ENCODE measurements at regions not wholly inside any gene's neighbourhood (a gene's known extent, or its start where the extent isn't known, plus 50 kb on each side); places are given as distances from the start of the nearest gene placed in this dataset.

DNA sequence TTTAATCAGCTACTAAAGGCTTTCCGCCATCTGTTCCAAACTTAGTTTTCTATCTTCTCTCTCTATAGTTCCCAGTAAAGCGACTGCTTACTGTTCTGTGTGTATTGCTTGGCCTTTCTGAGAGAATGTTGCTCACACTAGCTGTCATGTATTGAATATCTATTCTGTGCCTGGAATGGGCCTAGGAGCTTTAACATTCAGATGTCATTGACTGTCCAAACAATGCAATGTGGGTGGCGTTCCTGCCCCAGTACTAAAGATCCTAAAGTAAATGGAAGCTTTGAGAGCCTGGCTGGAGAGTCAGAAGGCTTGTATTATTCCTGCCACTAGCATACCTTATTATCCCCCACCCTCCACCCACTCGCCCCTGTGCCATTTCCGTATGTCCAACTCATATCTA is 163.5 kb downstream of the SDHAF3 start:
- FAIRE-seq, result no peak
- Histone ChIP-seq H3K4me1 (ENCODE audit: control insufficient read depth, insufficient read depth, low read length) (no peaks in the 10 kb centered on the region), H3K4me2 (ENCODE audit: control insufficient read depth, insufficient read depth) (no peak overlapping the region), H3K27me3 (replicated peaks in 1 of 2; ENCODE audit: control insufficient read depth in 2 of 2, insufficient read depth in 2 of 2, low read length in 1 of 2) (no peaks in the 10 kb centered on the region), H3K4me3 (no peak overlapping the region), H3K9me3 (replicated peaks; ENCODE audit: control insufficient read depth, insufficient read depth, low read length) (no peaks in the 10 kb centered on the region), H3K36me3 (ENCODE audit: control insufficient read depth in 2 of 2, insufficient read depth in 2 of 2, low read length in 1 of 2) (no peaks in the 10 kb centered on the region), H3K9ac (ENCODE audit: control insufficient read depth, insufficient read depth, low read length) (no peak overlapping the region), H2AFZ (ENCODE audit: control insufficient read depth, low read depth, low read length) (no peak overlapping the region), H3K27ac (ENCODE audit: control insufficient read depth, insufficient read depth) (no peak overlapping the region), H4K20me1 (ENCODE audit: control insufficient read depth, insufficient read depth) (no peaks in the 10 kb centered on the region), H3K79me2 (ENCODE audit: control insufficient read depth, insufficient read depth, low read length) (no peaks in the 10 kb centered on the region)
- intact Hi-C loops (cut with micrococcal nuclease; ENCODE audit: unreplicated experiment) (no loop called here), in situ Hi-C loops (cut with MboI) (no loop called here)
- no peak for ATAC-seq
- DNase-seq (ENCODE audit: low read depth, low spot score), result no peak
- WGBS (ENCODE audit: insufficient coverage, insufficient replicate concordance, low lambda C conversion rate, missing lambda C conversion rate), result 19% methylated on average over 5 of the region's 5 CpGs
- ChIA-PET SMC1A (ENCODE audit: uncharacterized antibody, unreplicated experiment) (no interaction called here), CTCF (no interaction called here), POLR2A (no interaction called here), RAD21 (ENCODE audit: unreplicated experiment) (no interaction called here)
- no TSS peak for BruUV-seq (replicated peaks)
- TF ChIP-seq, protein P1, sequence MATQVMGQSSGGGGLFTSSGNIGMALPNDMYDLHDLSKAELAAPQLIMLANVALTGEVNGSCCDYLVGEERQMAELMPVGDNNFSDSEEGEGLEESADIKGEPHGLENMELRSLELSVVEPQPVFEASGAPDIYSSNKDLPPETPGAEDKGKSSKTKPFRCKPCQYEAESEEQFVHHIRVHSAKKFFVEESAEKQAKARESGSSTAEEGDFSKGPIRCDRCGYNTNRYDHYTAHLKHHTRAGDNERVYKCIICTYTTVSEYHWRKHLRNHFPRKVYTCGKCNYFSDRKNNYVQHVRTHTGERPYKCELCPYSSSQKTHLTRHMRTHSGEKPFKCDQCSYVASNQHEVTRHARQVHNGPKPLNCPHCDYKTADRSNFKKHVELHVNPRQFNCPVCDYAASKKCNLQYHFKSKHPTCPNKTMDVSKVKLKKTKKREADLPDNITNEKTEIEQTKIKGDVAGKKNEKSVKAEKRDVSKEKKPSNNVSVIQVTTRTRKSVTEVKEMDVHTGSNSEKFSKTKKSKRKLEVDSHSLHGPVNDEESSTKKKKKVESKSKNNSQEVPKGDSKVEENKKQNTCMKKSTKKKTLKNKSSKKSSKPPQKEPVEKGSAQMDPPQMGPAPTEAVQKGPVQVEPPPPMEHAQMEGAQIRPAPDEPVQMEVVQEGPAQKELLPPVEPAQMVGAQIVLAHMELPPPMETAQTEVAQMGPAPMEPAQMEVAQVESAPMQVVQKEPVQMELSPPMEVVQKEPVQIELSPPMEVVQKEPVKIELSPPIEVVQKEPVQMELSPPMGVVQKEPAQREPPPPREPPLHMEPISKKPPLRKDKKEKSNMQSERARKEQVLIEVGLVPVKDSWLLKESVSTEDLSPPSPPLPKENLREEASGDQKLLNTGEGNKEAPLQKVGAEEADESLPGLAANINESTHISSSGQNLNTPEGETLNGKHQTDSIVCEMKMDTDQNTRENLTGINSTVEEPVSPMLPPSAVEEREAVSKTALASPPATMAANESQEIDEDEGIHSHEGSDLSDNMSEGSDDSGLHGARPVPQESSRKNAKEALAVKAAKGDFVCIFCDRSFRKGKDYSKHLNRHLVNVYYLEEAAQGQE (IDR thresholded peaks at IDR 0.05; ENCODE audit: low read depth, low read length), result no peak
- TF ChIP-seq PAX5 (IDR thresholded peaks at IDR 0.05; ENCODE audit: borderline replicate concordance, low read depth, low read length) (no peak), ETV6 (conservative IDR thresholded peaks at IDR 0.05 in 1 of 2, IDR thresholded peaks at IDR 0.05 in 1 of 2; ENCODE audit: borderline replicate concordance in 1 of 2, low read depth in 1 of 2) (no peak), NFYB (IDR thresholded peaks at IDR 0.05; ENCODE audit: insufficient read depth, low read depth, low read length) (no peak), NFYA (IDR thresholded peaks at IDR 0.05; ENCODE audit: borderline replicate concordance, low read depth, low read length) (no peak), RAD21 (IDR thresholded peaks at IDR 0.05; ENCODE audit: insufficient read depth, low read depth, low read length) (no peak), CUX1 (IDR thresholded peaks at IDR 0.05; ENCODE audit: insufficient replicate concordance, low read depth, low read length) (no peak), KAT2A (conservative IDR thresholded peaks at IDR 0.05; ENCODE audit: control insufficient read depth, low read depth, low read length) (no peak), RBBP5 (conservative IDR thresholded peaks at IDR 0.05) (no peak), NR2F1 (conservative IDR thresholded peaks at IDR 0.05) (no peak), KLF5 (IDR thresholded peaks at IDR 0.05; ENCODE audit: partially characterized antibody) (no peak)
- TF ChIP-seq, protein P2, sequence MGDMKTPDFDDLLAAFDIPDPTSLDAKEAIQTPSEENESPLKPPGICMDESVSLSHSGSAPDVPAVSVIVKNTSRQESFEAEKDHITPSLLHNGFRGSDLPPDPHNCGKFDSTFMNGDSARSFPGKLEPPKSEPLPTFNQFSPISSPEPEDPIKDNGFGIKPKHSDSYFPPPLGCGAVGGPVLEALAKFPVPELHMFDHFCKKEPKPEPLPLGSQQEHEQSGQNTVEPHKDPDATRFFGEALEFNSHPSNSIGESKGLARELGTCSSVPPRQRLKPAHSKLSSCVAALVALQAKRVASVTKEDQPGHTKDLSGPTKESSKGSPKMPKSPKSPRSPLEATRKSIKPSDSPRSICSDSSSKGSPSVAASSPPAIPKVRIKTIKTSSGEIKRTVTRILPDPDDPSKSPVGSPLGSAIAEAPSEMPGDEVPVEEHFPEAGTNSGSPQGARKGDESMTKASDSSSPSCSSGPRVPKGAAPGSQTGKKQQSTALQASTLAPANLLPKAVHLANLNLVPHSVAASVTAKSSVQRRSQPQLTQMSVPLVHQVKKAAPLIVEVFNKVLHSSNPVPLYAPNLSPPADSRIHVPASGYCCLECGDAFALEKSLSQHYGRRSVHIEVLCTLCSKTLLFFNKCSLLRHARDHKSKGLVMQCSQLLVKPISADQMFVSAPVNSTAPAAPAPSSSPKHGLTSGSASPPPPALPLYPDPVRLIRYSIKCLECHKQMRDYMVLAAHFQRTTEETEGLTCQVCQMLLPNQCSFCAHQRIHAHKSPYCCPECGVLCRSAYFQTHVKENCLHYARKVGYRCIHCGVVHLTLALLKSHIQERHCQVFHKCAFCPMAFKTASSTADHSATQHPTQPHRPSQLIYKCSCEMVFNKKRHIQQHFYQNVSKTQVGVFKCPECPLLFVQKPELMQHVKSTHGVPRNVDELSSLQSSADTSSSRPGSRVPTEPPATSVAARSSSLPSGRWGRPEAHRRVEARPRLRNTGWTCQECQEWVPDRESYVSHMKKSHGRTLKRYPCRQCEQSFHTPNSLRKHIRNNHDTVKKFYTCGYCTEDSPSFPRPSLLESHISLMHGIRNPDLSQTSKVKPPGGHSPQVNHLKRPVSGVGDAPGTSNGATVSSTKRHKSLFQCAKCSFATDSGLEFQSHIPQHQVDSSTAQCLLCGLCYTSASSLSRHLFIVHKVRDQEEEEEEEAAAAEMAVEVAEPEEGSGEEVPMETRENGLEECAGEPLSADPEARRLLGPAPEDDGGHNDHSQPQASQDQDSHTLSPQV (IDR thresholded peaks at IDR 0.05), result no peak

Data from GM12878 (cell line).